ENCODE measurements at regions not wholly inside any gene's neighbourhood (a gene's known extent, or its start where the extent isn't known, plus 50 kb on each side); places are given as distances from the start of the nearest gene placed in this dataset.

- DNase-seq (no peak), ATAC-seq (no peak)
- Mint-ChIP-seq H3K27ac (no peak overlapping the region), H3K4me1 (no peaks in the 10 kb centered on the region), H3K27me3 (ENCODE audit: low read depth in 2 of 2) (no peaks in the 10 kb centered on the region), H3K36me3 (peaks cover 10% of the 10 kb centered on the region), H3K4me3 (no peak overlapping the region), H3K9me3 (peaks cover 7 to 10% of the 10 kb centered on the region in 2 donors)
- Histone ChIP-seq H3K4me3 (ENCODE audit: low read length) (no peak overlapping the region), H3K9me3 (ENCODE audit: control insufficient read depth, insufficient read depth, low read length) (peaks cover 5% of the 10 kb centered on the region), H3K27me3 (ENCODE audit: control insufficient read depth, insufficient read depth, low read length) (no peaks in the 10 kb centered on the region), H3K27ac (ENCODE audit: low read length) (no peak overlapping the region), H3K4me1 (ENCODE audit: control insufficient read depth, insufficient read depth, low read length) (no peaks in the 10 kb centered on the region), H3K36me3 (ENCODE audit: control insufficient read depth, insufficient read depth, low read length) (no peaks in the 10 kb centered on the region)
- WGBS (ENCODE audit: insufficient coverage) = 82% methylated on average over 1 of the region's 3 CpGs
- TF ChIP-seq CTCF (IDR thresholded peaks at IDR 0.05) = no peak
- intact Hi-C loops (cut with micrococcal nuclease) = no loop called here
Measured at GRCh38 chr5:32880796-32881195, 169.7 kb downstream of the NPR3 start.

GRCh38 chr5:32887390-32887789 is 176.3 kb downstream of the NPR3 start:
- ATAC-seq = no peak
- H3K27me3 Mint-ChIP-seq (ENCODE audit: low read depth in 2 of 2) = peaks cover 0 to 2% of the 10 kb centered on the region in 2 donors

GRCh38 chr5:32889078-32889477 is 178.0 kb downstream of the NPR3 start:
- H3K36me3 Mint-ChIP-seq = peaks cover 2% of the 10 kb centered on the region
- no peak for TF ChIP-seq CTCF (IDR thresholded peaks at IDR 0.05)
- Histone ChIP-seq H3K27me3 (ENCODE audit: control insufficient read depth, insufficient read depth, low read length) (no peaks in the 10 kb centered on the region), H3K4me3 (ENCODE audit: low read length) (no peak overlapping the region), H3K9me3 (ENCODE audit: control insufficient read depth, insufficient read depth, low read length) (peaks cover 2% of the 10 kb centered on the region), H3K27ac (ENCODE audit: low read length) (no peak overlapping the region), H3K4me1 (ENCODE audit: control insufficient read depth, insufficient read depth, low read length) (no peaks in the 10 kb centered on the region), H3K36me3 (ENCODE audit: control insufficient read depth, insufficient read depth, low read length) (no peaks in the 10 kb centered on the region)
- peaks cover under 1 to 1% of the 10 kb centered on the region in 2 donors for H3K9me3 Mint-ChIP-seq
- intact Hi-C loops (cut with micrococcal nuclease) = no loop called here
- no peaks in the 10 kb centered on the region for H3K4me1 Mint-ChIP-seq
- no CpG with 5 or more reads among the region's 1 CpG for WGBS (ENCODE audit: insufficient coverage)
- DNase-seq (no peak), ATAC-seq (no peak)
- peaks cover 0 to 2% of the 10 kb centered on the region in 2 donors for H3K27me3 Mint-ChIP-seq (ENCODE audit: low read depth in 2 of 2)
- no peak overlapping the region for H3K4me3 Mint-ChIP-seq
- H3K27ac Mint-ChIP-seq = no peak overlapping the region

More at GRCh38 chr5:32887390-32887789, 176.3 kb downstream of the NPR3 start:
- Histone ChIP-seq H3K27me3 (ENCODE audit: control insufficient read depth, insufficient read depth, low read length) (no peaks in the 10 kb centered on the region), H3K36me3 (ENCODE audit: control insufficient read depth, insufficient read depth, low read length) (no peaks in the 10 kb centered on the region), H3K4me3 (ENCODE audit: low read length) (no peak overlapping the region), H3K27ac (ENCODE audit: low read length) (no peak overlapping the region), H3K4me1 (ENCODE audit: control insufficient read depth, insufficient read depth, low read length) (no peaks in the 10 kb centered on the region), H3K9me3 (ENCODE audit: control insufficient read depth, insufficient read depth, low read length) (peaks cover 5% of the 10 kb centered on the region)
- peaks cover 10% of the 10 kb centered on the region for H3K36me3 Mint-ChIP-seq
- no peak overlapping the region for H3K4me3 Mint-ChIP-seq
- no peak for TF ChIP-seq CTCF (IDR thresholded peaks at IDR 0.05)
- DNase-seq = no peak
- 61% methylated on average over 2 of the region's 2 CpGs for WGBS (ENCODE audit: insufficient coverage)
- H3K4me1 Mint-ChIP-seq = no peaks in the 10 kb centered on the region
- intact Hi-C loops (cut with micrococcal nuclease) = no loop called here
- peaks cover 7 to 8% of the 10 kb centered on the region in 2 donors for H3K9me3 Mint-ChIP-seq
- no peak overlapping the region for H3K27ac Mint-ChIP-seq

- Mint-ChIP-seq H3K36me3 (no peaks in the 10 kb centered on the region), H3K27ac (no peak overlapping the region), H3K9me3 (peaks cover 0 to 3% of the 10 kb centered on the region in 2 donors), H3K4me1 (no peaks in the 10 kb centered on the region), H3K4me3 (no peak overlapping the region), H3K27me3 (ENCODE audit: low read depth in 2 of 2) (peaks cover 9 to 10% of the 10 kb centered on the region in 2 donors)
- no peak for ATAC-seq
- no peaks in the 10 kb centered on the region for H3K36me3 ChIP-seq (ENCODE audit: control insufficient read depth, insufficient read depth, low read length)
- no peak for DNase-seq
- WGBS (ENCODE audit: insufficient coverage) = no CpG with 5 or more reads among the region's 2 CpGs
- intact Hi-C loops (cut with micrococcal nuclease) = no loop called here
- H3K4me3 ChIP-seq (ENCODE audit: low read length) = no peak overlapping the region
- no peak for TF ChIP-seq CTCF (IDR thresholded peaks at IDR 0.05)
- peaks cover 3% of the 10 kb centered on the region for H3K9me3 ChIP-seq (ENCODE audit: control insufficient read depth, insufficient read depth, low read length)
- no peaks in the 10 kb centered on the region for H3K27me3 ChIP-seq (ENCODE audit: control insufficient read depth, insufficient read depth, low read length)
- no peaks in the 10 kb centered on the region for H3K4me1 ChIP-seq (ENCODE audit: control insufficient read depth, insufficient read depth, low read length)
- no peak overlapping the region for H3K27ac ChIP-seq (ENCODE audit: low read length)
Measured at GRCh38 chr5:32903613-32904012, 192.5 kb downstream of the NPR3 start.

All from natural killer cell (primary cell).